SK-N-SH (cell line): ENCODE measurements at regions not wholly inside any gene's neighbourhood (a gene's known extent, or its start where the extent isn't known, plus 50 kb on each side); places are given as distances from the start of the nearest gene placed in this dataset.

Experiments used
- CTCF ChIA-PET: fragments of 300-600, 350-600 bp; formaldehyde crosslinking; extraction: SDS; loops from one replicate; lab custom pipeline; 2021; lab: Yijun Ruan, JAX
- POLR2A ChIA-PET: fragments of 350-600 bp; sonication (Branson Sonifier 250); formaldehyde crosslinking; extraction: SDS; loops from one replicate; lab custom pipeline; 2020; ENCODE audit warnings: antibody characterized with exemption, inconsistent platforms; lab: Yijun Ruan, JAX
- DNase-seq: peaks from one replicate; pipeline ENCODE4 v3.0.0; 2012
- H2AFZ ChIP-seq: fragments of 200-600 bp; sonication (generic); 2 replicates; pipeline ENCODE4 v1.8.1; 2016; ENCODE audit warnings: antibody characterized with exemption, mild to moderate bottlenecking, low read depth
- H3F3A ChIP-seq: fragments of 200-600 bp; sonication (generic); replicated peaks from 2 replicates; pipeline ENCODE3; 2016; ENCODE audit warnings: antibody characterized with exemption, mild to moderate bottlenecking; ENCODE audit not compliant: insufficient read depth
- H3K27ac ChIP-seq, 2 experiments: fragments of 200-500 bp in 1 of 2; fragments of 200-600 bp in 1 of 2; sonication (Bioruptor generic) in 1 of 2; sonication (generic), shearing (Covaris generic) in 1 of 2; 2 replicates each; pipeline versions ENCODE4 v1.5.1 to v1.6.1; 2014 to 2016; ENCODE audit warnings: low read depth in 2 of 2, inconsistent platforms in 1 of 2, low read length in 1 of 2, mild to moderate bottlenecking in 1 of 2, mixed read lengths in 1 of 2
- H3K27me3 ChIP-seq: fragments of 200-600 bp; sonication (generic), shearing (Covaris generic); 2 replicates; pipeline ENCODE4 v1.6.1; 2016; ENCODE audit warnings: mixed run types; ENCODE audit not compliant: insufficient read depth
- H3K36me3 ChIP-seq, 2 experiments: fragments of 200-500 bp in 1 of 2; fragments of 200-600 bp in 1 of 2; sonication (Bioruptor generic) in 1 of 2; sonication (generic) in 1 of 2; replicated peaks in 1 of 2; 2 replicates each; pipeline versions ENCODE3 to v1.5.1; 2014 to 2016; ENCODE audit warnings: low read length in 1 of 2, mild to moderate bottlenecking in 1 of 2; ENCODE audit not compliant: insufficient read depth in 2 of 2, control insufficient read depth in 1 of 2
- H3K4me1 ChIP-seq, 2 experiments: fragments of 200-500 bp in 1 of 2; fragments of 200-600 bp in 1 of 2; sonication (Bioruptor generic) in 1 of 2; sonication (generic), shearing (Covaris generic) in 1 of 2; 2 replicates each; pipeline versions ENCODE4 v1.5.1 to v1.6.1; 2014 to 2016; ENCODE audit warnings: low read depth in 1 of 2, low read length in 1 of 2, mixed run types in 1 of 2; ENCODE audit not compliant: insufficient read depth in 2 of 2, control insufficient read depth in 1 of 2
- H3K4me2 ChIP-seq: fragments of 200-600 bp; sonication (generic), shearing (Covaris generic); 2 replicates; pipeline ENCODE4 v1.6.1; 2017; ENCODE audit warnings: mixed run types
- H3K4me3 ChIP-seq, 2 experiments: fragments of 200-500 bp in 1 of 2; fragments of 200-600 bp in 1 of 2; sonication (Bioruptor generic) in 1 of 2; sonication (generic), shearing (Covaris generic) in 1 of 2; 2 replicates each; pipeline versions ENCODE4 v1.5.1 to v1.8.1; 2014 to 2016; ENCODE audit warnings: low read depth in 2 of 2, inconsistent platforms in 1 of 2, low read length in 1 of 2, mild to moderate bottlenecking in 1 of 2, mixed read lengths in 1 of 2, moderate library complexity in 1 of 2
- H3K79me2 ChIP-seq: fragments of 200-600 bp; sonication (generic); 2 replicates; pipeline ENCODE4 v1.8.1; 2017; ENCODE audit warnings: mild to moderate bottlenecking; ENCODE audit not compliant: insufficient read depth
- H3K9ac ChIP-seq: fragments of 200-600 bp; sonication (generic); 2 replicates; pipeline ENCODE4 v1.6.1; 2017; ENCODE audit warnings: mixed run types
- H3K9me2 ChIP-seq: fragments of 200-600 bp; sonication (generic); 2 replicates; pipeline ENCODE4 v1.6.1; 2017; ENCODE audit warnings: mixed run types
- H3K9me3 ChIP-seq: fragments of 200-600 bp; sonication (generic); 2 replicates; pipeline ENCODE4 v1.6.1; 2017; ENCODE audit warnings: mixed run types, mild to moderate bottlenecking, moderate library complexity
- H4K20me1 ChIP-seq: fragments of 200-600 bp; sonication (generic); 2 replicates; pipeline ENCODE4 v1.6.1; 2017; ENCODE audit warnings: mild to moderate bottlenecking, mixed run types; ENCODE audit not compliant: insufficient read depth
- CHD2 ChIP-seq: fragments of 150-350 bp; IDR thresholded peaks from 2 replicates; pipeline ENCODE4 v1.6.1; 2018; ENCODE audit warnings: low read length; ENCODE audit not compliant: partially characterized antibody
- EP300 ChIP-seq, 2 experiments: IDR thresholded peaks; 2 replicates each; pipeline versions ENCODE4 v1.4.0 to v1.6.1; 2012; ENCODE audit warnings: borderline replicate concordance in 1 of 2, low read depth in 1 of 2, low read length in 1 of 2
- FOSL2 ChIP-seq: IDR thresholded peaks from 2 replicates; pipeline ENCODE4 v1.4.0; 2012; ENCODE audit warnings: low read depth, mild to moderate bottlenecking, moderate library complexity, borderline replicate concordance
- FOXJ3 ChIP-seq: sonication (generic); formaldehyde crosslinking; IDR thresholded peaks from 2 replicates; pipeline ENCODE4 v1.5.1; 2020; ENCODE audit warnings: mild to moderate bottlenecking, missing genetic modification reagents
- GATA2 ChIP-seq: sonication (generic); formaldehyde crosslinking; IDR thresholded peaks from 2 replicates; pipeline ENCODE4 v1.5.0; 2020; ENCODE audit warnings: mild to moderate bottlenecking, missing genetic modification reagents
- IRF3 ChIP-seq: fragments of 150-350 bp; IDR thresholded peaks from 2 replicates; pipeline ENCODE4 v1.6.1; 2016; ENCODE audit warnings: mild to moderate bottlenecking, low read depth, low read length
- MEF2A ChIP-seq: IDR thresholded peaks from 2 replicates; pipeline ENCODE4 v1.4.0; 2012; ENCODE audit warnings: low read depth, borderline replicate concordance
- NRF1 ChIP-seq: IDR thresholded peaks from 2 replicates; pipeline ENCODE4 v1.6.1; 2012; ENCODE audit warnings: low read depth, mild to moderate bottlenecking, low read length
- REST ChIP-seq: IDR thresholded peaks from 2 replicates; pipeline ENCODE4 v1.6.1; 2012; ENCODE audit warnings: mild to moderate bottlenecking, low read depth, low read length, moderate library complexity
- RFX5 ChIP-seq: IDR thresholded peaks from 2 replicates; pipeline ENCODE4 v1.6.1; 2012; ENCODE audit warnings: mild to moderate bottlenecking, improper control_type of control experiment, low read length
- SMC3 ChIP-seq: IDR thresholded peaks from 2 replicates; pipeline ENCODE4 v1.6.1; 2012; ENCODE audit warnings: low read depth, low read length, improper control_type of control experiment
- TCF12 ChIP-seq: IDR thresholded peaks from 2 replicates; pipeline ENCODE4 v1.4.0; 2012
- TEAD4 ChIP-seq: IDR thresholded peaks from 2 replicates; pipeline ENCODE4 v1.4.0; 2012; ENCODE audit warnings: mild to moderate bottlenecking, borderline replicate concordance; ENCODE audit not compliant: insufficient read depth
- USF2 ChIP-seq: fragments of 150-350 bp; IDR thresholded peaks from 2 replicates; pipeline ENCODE4 v1.6.1; 2017; ENCODE audit warnings: antibody characterized with exemption, low read length, low read depth, borderline replicate concordance
- YY1 ChIP-seq: IDR thresholded peaks from 2 replicates; pipeline ENCODE4 v1.4.0; 2012; ENCODE audit warnings: low read depth, mild to moderate bottlenecking
- WGBS: methylation state at CpG from one replicate; pipeline ENCODE4 v1.1.6; 2017; ENCODE audit warnings: low lambda C conversion rate; 5-methylcytosine and 5-hydroxymethylcytosine counted together
- TF ChIP-seq, protein P1 (sequence below): IDR thresholded peaks from 2 replicates; pipeline ENCODE4 v1.4.0; 2012; ENCODE audit warnings: low read depth, borderline replicate concordance

GRCh38 chr6:66555082-66555481 is 848.1 kb upstream of the EYS start:
- Histone ChIP-seq H3K79me2 (no peaks in the 10 kb centered on the region), H4K20me1 (no peaks in the 10 kb centered on the region), H3K4me3 (no peak overlapping the region), H3F3A (no peaks in the 10 kb centered on the region), H3K36me3 (no peaks in the 10 kb centered on the region), H3K9me3 (no peaks in the 10 kb centered on the region; the same call in none of the 2 replicates), H3K9ac (no peak overlapping the region), H3K4me1 (no peaks in the 10 kb centered on the region), H3K27me3 (no peaks in the 10 kb centered on the region), H3K27ac (no peak overlapping the region), H3K4me2 (no peak overlapping the region), H2AFZ (no peak overlapping the region)
- ChIA-PET CTCF (no interaction called here), POLR2A (no interaction called here)
- no peak for DNase-seq
- 5% methylated on average over 1 of the region's 1 CpG for whole genome bisulfite sequencing
- TF ChIP-seq FOSL2 (no peak), CHD2 (no peak), EP300 (IDR thresholded peaks at IDR 0.05; ENCODE audit: borderline replicate concordance in 1 of 2, low read depth in 1 of 2, low read length in 1 of 2) (no peak), FOXJ3 (CRISPR knock-in tag) (no peak), YY1 (no peak), TCF12 (no peak), USF2 (no peak), NRF1 (no peak), REST (no peak)
- TF ChIP-seq, all 33 proteins: peak for 0
- 0 out of 2 replicates have a peak, but pooled peaks cover 2% of the 10 kb centered on the region for H3K9me2 ChIP-seq

GRCh38 chr6:66553441-66553840 is 846.4 kb upstream of the EYS start:
- Histone ChIP-seq H3F3A (no peaks in the 10 kb centered on the region), H3K4me3 (no peak overlapping the region), H3K79me2 (no peaks in the 10 kb centered on the region), H4K20me1 (no peaks in the 10 kb centered on the region), H3K9me2 (0 out of 2 replicates have a peak, but pooled peaks cover 2% of the 10 kb centered on the region), H3K4me1 (no peaks in the 10 kb centered on the region), H3K9ac (no peak overlapping the region), H3K4me2 (no peak overlapping the region), H3K36me3 (no peaks in the 10 kb centered on the region), H3K9me3 (no peaks in the 10 kb centered on the region; the same call in none of the 2 replicates), H3K27me3 (no peaks in the 10 kb centered on the region), H3K27ac (no peak overlapping the region), H2AFZ (no peak overlapping the region)
- 20% methylated on average over 2 of the region's 2 CpGs for WGBS
- no peak for DNase-seq
- ChIA-PET POLR2A (no interaction called here), CTCF (no interaction called here)
- TF ChIP-seq SMC3 (no peak), YY1 (no peak), MEF2A (no peak), IRF3 (no peak), REST (no peak), TEAD4 (no peak), RFX5 (no peak), GATA2 (CRISPR knock-in tag) (no peak)
- TF ChIP-seq, protein P1, sequence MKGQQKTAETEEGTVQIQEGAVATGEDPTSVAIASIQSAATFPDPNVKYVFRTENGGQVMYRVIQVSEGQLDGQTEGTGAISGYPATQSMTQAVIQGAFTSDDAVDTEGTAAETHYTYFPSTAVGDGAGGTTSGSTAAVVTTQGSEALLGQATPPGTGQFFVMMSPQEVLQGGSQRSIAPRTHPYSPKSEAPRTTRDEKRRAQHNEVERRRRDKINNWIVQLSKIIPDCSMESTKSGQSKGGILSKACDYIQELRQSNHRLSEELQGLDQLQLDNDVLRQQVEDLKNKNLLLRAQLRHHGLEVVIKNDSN: no peak
- TF ChIP-seq, all 33 proteins: peak for 0
